NCI-H2171 (cell line): ENCODE measurements at regions not wholly inside any gene's neighbourhood (a gene's known extent, or its start where the extent isn't known, plus 50 kb on each side); places are given as distances from the start of the nearest gene placed in this dataset.

Source experiments
- DNase-seq: peaks from one replicate; lab custom pipeline; 2025; lab: John Stamatoyannopoulos, UW

DNA sequence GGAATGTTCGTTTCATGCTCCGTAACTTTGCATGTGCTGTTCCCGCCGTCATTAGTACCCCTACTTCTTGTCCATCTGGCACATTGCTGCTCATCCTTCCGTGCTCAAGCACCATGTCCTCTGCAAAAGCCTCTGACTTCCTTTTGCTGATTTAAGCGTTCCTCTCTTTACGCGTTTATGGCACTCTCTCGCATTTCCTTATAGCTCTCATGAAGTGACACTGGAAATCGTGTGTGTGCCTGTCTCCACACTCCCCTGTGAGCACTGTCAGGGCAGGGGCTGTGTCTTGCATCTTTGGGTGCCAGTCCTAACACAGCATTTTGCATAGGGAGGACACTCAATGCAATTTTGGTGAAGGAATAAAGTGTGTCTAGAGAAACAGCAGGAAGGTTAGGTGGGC, 210.6 kb upstream of the FAT1 start:
- DNase-seq, result no peak

DNA sequence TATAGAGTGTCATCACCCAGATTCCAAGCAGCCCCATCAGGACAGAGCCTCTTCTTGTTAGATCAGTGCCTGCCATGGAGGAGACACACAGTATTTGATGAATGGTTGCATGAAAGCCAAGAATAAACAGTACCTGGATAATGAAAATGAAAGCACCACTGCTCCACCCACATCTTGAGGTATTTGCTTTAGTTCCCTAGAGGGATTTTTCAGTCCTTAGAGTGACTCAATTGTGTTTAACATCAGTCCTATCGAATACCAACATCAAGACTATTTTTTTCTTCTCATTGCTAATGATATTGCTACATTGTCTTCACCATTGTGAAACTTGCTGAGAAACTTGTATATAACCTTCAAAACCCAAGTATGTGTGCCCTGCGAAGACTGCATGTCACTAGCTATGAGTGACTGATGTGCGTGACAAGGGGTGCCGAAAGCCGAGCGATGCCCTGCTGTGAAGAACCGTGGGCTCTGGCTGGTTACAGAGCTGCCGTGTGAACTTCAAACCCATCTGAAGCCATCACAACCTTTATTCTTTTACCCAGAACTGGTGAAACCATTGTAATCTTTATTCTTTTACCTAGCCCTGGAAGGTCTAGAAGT, 211.3 kb upstream of the FAT1 start:
- no peak for DNase-seq

DNA sequence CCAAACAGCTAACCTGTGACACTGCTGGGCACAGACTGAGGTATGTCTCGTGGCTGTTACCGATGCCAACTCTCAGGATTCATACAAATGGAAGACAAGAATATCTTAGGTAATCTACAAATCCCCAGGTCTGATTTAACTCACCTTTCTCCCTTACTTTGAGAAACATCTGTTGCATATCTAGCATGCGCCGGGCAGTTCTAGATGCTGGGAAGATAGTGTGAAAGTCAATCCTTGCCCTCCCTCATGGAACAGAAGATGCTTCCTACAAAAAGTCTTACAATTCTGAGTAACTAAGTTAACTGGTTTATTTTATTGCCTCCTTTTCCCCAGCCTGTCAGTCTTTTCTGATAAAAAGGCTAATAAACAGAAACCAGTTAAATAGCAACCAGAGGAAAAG, 212.2 kb upstream of the FAT1 start:
- no peak for DNase-seq

DNA sequence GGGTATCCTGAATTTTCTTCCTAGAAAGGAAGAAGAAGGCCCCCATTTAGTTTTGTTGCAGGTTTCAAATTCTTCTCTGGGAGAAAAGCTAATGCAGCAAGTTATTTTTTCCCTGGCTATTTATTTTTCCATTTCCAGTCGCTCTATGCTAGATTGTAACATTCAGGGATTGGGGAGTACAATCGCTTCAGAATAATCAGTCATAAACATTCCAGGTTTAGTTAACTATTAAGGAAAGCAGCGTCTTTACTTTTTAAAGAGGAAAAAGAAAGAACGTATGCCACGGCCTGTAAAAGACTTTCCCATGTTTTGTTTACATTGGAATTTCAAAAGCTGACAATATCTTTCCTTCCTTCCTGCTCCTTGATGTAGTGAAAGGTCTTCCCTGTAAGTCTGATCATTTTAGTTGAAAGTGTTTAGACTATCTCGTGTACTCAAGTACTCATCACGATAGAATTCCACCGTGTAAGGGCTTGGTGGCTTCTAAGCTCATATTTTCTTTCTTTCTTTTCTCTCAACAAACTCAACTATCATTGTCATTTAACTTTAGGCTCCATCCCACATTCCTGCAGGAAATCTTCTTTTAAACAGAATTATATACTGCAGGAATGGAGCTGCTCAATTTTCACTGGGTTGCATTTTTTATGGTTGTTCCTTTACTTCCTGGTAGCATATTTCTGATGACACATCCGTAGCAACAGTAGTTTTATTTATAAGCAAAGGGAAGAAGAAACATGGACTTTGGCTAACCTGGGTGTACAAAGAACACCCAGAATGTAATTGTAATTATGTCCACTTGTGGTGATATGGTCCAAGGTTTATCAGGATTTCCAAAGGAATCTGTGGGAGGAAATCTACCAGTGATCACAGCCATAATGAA, 213.1 kb upstream of the FAT1 start:
- DNase-seq, result no peak

DNA sequence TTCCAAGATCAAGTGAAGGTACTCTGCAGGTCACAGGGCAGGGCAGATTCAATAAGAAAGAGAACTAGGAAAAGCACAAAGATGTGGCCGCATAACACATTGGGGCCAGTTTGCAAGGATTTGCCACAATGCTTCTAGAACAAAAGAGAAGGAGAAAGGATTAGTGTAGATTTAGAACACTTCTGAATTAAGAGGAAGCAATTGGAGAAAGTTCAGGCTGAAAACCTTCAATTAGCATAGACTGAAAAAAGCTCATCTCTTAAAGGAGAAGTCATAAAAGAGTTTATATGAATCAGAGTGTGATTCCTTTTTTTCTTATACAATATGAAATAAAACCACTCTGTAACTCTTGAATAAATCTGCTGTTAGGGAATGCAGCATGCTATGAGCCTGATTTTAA, 215.6 kb upstream of the FAT1 start:
- DNase-seq, result no peak

DNA sequence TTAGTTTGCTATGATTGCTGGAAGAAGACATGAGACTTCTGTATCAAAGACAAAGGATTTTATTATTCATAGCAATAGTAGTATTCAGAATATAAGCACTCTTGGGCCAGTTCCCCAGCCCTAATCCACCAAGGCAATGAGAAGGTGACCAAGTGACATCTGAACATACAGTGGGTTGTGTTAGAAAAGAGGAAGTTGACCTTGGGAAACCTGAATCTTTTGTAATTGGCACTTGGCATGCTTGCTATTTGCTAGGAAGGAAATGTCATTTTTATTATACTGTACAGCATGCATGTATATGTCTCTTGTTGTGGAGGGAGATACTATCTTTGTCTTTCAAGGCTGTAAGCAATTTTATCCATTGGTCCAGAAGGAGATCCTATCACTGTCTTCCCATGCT, 216.1 kb upstream of the FAT1 start:
- DNase-seq, result no peak

DNA sequence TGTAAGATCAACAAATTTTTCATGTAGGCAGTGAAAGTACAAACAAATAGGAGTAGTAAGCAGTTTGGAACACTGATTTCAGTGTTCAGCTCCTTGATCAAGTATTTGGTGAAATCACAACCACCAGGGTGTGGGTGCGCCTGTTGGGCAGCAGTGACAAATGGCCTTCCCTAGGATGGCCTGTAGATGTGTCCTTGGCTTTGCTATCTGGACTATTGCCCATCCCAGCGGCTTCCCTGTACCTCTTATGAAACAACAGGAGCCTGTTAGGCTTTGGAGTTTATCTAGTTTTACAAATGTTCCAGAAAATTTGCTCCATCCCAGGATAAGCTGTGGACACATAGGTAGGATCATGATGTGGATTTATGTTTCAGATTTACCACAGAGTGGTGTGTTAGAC, 216.8 kb upstream of the FAT1 start:
- no peak for DNase-seq

DNA sequence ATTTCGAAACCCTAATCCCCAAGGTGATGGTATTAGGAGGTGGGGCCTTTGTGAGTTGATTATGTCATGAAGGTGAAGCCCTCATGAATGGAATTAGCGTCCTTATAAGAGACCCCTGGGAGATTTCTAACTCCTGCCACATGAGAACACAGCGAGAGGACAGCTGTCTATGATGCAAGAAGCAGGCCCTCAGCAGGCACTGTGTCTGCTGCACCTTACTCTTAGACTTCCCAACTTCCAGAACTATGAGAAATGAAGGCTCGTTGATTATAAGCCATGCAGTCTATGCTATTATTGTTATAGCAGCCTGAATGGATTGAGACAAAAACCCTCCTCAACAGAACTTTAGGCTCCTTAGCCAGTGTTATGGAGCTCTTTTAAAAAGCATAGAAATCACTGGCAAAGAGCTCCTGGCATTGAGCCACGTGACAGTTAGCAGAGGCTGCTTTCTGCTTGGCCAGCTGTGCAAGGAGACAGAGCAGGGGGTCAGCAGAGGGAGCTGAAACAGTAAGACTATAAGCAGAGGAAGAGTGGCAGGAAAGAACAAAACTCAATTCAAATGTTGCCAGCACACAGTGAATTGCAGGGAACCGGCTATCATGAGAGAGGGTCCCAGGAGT, 219.2 kb upstream of the FAT1 start:
- no peak for DNase-seq

DNA sequence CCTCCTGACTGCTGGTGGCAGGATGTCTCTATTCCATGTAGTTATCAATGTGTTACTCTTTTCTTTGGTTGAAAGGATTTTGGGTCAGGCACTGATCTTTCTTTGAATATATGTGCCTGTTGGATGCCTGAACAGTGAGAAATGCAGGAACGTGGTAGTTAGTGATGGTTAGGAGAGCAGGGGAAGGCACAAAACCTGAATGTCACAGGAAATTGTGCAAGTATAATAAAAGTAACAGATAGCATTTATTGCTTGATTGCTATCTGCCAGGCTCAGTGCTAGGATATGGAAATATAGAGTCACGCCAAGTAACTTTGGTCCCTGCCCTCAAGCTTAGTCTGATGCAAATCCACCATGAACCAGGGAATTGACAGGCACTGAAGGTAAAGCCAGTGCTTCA, 219.8 kb upstream of the FAT1 start:
- no peak for DNase-seq

DNA sequence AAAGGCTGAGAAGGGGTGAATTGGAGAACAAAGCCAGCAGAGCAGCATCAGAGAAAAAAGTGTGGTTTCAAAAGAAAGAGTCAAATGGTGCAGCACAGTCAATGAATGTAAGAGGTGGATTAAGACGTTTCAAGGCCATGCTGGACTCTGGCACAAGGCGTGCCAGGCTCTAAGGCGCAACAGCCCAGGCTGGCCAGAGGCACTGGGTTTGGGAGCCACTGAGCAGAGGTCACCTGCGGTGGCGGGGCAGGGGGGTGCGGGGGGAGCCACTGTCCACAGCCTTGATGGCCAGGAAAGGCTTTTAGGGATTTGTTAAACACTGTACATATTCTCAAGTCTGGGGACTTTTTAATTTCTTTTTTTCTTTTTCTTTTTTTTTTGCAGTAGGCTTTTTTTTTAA, 222.5 kb upstream of the FAT1 start:
- DNase-seq, result no peak

DNA sequence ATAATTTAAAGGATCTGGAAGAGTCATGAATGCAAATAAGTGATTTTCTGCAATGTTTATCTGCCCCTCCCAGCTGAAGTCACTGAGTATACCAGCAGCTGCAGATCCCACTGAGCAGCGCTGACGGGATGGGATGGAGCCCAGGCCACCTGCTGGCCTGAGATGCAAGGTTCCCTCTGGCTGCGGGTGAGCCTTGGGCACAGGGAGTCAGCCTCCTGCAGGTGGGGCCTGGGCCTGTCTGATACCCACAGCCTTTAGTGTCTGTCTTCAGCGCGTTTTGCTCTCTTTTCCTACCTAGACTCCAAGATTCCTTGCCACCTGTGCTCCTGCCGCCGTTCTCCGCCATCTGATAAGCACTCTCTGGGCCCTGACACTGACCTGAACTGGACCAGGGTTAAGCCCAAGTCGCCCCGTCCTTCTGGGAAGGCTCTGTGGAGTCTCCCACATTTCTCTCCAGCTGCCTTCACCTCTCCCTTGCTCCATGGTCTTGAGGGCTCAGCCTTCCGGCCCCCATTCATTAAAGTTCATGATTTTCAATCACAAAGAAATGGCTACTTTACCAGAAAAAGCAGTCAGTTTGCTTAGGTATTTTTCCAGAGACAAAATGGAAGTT, 223.1 kb upstream of the FAT1 start:
- DNase-seq, result no peak

DNA sequence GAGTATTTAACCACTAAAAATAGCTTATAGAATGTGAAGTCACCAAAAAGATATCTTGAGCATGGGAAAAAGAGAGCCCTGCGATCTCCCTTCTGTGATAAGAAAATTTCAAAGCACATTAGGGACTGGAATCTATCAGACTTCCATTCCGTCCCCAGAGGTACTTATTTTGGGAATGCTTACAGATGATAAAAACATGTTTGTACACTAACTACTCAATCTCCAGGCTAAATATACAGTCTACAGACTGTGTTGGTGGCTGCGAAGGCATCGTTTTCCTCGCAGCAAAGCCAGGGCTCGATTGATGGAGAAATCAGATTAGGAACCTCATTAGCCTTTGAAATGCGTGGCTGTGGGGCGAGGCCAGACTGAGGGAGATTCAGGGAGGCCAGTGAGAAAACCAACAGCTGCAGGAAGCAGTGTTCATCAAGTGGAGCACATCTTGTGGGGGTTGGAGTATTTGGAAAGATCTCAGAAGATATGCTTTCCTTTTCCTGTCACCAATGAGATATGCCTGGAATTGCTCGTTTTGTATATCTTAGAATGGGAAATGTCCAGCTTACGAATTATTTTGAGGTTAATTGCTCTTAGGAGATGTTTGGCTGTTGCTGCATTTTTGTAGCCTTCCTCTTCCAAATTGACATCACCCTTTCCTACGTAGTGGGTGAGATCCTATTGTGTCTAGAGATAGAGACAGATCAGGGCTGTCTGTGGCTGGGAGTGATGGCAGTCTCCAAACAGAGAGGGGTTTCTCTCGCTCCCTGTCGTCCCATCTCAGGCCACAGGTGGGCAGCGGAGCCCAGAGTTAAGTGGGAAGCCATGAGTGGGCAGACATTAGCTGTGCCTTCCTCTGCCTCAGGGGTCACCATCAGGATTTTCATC, 224.9 kb upstream of the FAT1 start:
- DNase-seq, result no peak

DNA sequence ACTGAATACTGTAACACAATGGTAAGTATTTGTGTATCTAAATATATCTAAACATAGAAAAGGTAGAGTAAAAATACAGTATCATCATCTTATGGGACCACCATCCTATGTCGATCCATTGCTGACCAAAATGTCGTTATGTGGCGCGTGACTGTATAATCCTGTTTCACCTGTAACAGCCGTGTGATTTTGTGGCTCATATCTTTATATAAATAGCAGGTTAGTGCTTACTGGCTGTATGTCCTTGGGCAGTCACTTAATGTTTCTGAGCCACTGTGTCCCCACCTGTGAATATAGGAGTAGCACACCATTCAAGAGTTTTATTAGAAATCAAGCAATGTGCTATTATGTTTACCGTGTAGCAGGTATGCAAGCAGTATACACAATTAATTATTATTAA, 226.2 kb upstream of the FAT1 start:
- no peak for DNase-seq

DNA sequence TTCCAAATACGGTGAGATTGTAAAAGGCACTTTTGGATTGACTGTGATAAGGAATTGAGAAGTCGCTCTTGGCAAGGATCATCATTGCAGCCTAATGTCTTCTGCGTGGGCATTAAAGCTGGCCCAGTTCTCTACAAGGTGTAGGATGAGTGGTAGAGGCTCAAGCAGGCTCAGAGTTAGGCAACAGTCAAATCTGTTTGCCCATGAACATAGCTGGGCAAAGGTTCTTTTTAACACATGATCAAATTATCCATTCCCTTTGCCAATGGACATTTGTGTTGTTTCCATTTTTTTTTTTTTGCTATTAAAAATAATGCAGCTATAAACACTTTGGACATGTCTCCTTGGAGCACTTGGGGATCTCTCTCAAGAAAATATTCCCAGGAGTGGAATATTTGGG, 229.1 kb upstream of the FAT1 start:
- DNase-seq, result no peak

DNA sequence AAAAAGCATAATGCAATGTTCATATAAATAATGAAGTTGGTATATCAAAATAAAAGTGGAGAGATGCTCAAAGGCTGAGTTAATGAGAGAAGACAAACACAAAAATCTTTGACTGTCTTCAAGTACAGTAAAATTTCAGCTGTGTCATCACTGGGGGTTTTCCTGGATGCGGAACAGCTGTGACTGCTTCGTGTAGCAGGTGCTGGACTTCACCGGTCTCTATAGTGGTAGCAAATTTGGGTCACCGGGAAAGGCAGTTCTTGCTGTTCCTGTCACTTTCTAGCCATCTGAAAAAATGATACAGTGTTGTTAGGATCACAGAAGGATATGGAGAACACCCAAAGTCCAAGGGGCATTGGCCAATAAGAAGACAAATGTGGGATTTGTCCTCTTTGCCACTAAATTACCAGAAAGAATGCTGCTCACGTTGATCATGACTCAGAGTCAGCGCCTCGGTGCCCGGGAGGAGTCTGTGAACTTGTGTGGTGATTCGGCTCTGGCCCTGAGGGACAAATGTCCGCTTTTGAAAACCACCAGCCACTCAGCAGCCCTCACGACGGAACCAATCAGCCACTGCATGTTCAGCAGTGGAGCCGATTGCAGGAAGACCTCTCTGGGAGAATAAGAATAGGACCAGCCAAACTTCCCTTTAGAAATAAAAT, 230.1 kb upstream of the FAT1 start:
- DNase-seq, result no peak

DNA sequence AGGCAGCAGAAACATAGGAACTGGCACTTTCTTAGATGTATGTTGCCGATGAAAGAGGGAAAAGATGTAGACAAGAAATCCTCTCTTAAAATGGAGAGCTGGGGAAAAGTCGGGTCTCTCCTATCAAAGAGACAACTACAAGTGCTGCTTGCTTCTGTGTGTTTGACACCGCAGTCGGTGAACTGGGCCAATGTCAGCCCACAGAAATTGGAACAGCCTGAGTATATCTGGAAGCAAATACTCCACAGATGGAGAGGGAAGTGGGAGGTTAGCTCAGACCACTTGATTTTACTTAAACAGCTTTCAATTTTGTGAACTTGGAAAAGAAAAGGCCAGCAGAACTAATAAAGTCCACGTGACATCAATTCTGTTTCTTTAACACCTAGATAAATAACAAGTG, 230.9 kb upstream of the FAT1 start:
- DNase-seq, result no peak

DNA sequence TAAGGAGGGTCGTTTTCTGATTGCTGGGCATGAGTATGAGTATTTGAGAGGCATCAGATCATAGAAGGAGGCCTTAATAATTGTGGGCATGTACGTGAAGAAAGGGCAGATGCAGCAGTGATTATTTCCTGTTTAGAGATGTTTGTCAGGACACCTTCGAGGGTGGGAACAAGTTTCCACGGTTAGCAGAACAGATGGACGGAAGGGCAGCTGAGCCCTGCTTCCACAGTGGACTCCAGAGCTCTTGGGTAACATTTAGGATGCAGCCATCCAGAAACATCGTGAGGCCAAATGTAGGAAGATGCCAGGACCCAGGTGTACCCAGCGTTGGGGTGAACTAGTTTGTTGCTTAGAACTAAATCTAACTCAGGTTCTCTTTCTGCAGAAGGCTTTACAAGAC, 231.3 kb upstream of the FAT1 start:
- DNase-seq, result no peak

DNA sequence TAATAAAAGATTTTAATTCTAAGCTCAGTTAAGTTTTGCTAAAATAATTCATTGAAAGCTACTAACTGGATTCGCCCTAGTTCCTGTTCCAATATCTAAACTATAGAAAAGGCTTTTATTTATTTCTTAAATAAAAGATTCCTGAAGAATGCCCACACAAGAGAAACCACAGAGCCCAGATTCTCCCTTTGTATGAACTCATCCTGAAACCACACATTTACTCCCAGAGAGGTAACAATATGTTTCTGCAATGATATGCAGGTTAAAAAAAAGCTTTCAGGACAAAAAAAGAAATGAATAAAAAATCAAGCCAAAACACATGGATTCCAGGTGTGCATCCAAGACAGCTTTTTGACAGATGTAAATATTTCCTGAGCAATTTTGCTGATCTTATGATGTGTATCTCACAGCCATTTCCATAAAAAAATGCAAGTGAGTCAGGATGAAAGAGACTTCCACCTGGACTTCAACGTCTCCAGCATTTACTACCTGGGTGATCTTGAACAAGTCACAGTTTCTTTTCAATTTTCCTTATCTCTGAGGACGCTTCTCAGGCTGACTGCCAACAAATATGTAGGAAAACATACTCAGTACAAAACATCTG, 234.4 kb upstream of the FAT1 start:
- DNase-seq, result no peak

DNA sequence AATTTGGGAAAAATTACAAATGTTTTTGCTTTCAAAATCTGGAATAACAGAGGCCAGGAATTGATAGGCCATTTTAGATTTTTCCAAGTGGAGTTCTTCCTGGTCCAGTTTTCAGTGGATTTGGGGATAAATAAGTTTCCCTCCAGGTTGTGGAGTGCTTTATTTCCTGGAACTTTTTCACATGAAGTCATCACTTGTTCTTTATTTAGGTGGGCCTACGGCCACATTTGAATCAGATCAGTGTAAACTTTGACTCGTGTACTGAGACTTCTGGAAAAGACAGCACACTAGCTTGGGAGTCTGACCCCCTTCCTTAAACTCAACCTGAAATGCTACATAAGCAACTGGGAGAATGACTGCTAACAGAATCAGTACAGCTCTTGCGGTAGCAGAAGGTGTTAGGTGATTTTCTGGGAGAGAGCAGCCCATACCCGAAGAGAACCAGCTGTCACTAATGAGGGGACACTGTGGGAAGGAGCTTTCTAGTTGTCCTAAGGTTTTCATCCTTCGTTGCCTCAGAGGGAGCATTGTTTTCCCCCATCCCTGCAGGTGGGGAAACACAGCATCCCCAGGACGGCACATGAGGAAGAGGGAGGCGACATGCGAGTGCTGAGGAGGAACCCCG, 235.2 kb upstream of the FAT1 start:
- no peak for DNase-seq

DNA sequence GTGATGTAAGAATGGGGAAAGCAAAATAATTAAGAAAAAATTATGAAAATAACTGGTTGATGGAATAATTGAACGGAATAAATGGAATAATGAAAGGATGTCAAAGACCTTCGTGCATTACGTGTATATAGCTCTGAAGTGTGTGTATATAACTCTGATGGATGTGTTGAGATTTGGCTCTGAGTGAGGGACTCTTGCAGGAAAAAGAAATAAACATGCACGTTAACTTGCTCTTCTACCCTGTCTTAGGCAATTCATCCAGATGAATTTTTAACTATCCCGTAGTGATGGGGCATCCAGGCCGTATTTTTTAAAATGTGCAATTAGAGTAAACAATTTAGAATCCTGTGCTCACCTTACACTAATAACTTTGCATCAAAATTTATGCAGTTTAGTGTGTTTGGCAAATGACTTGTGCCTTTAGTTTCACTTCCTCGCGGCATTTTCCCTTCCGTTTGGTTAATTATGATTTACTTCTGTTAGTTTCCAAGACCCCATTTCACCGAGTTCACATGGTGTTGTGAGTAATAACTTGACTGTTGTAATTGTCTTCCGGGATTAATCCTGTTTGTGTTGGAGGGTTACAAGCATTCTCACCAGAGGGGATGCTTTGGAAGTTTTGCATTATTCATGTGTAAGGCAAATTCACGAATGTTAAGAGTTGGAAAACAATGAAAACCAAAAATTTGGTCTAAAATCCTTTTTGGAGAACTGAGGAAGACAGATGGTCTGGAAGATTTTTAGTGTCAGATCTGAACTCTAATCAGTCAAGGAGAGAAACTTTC, 256.5 kb upstream of the FAT1 start:
- DNase-seq, result no peak
